Activated CD4-positive, alpha-beta T cell treated with anti-CD3 and anti-CD28 coated beads for 48 hours (primary cell): ENCODE measurements at regions not wholly inside any gene's neighbourhood (a gene's known extent, or its start where the extent isn't known, plus 50 kb on each side); places are given as distances from the start of the nearest gene placed in this dataset.
A peak's percentile ranks its signal among the peaks of the same experiment; 100 is the strongest.

Experiments used
- DNase-seq: peaks from one replicate; pipeline ENCODE4 v3.0.0-alpha.2; 2020

DNA sequence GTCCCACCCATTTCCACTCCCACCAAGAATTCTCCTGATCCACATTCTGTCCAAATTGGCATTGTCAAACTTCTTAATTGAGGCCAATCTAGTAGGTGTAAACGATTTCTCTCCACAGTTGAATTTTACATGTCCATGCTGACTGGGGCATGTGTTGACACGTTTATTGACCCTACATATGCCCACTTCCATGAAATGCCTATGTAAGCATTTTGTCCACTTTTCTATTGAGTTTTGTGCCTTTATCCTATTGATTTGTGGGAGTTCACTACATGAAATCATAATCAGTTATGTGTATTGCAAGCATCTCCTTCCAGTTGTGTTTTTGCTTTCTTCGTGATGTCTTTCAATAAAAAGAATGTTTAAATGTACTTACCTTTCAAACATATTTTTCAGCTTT is 141.7 kb upstream of the NSMCE3 start:
- no peak for DNase-seq

DNA sequence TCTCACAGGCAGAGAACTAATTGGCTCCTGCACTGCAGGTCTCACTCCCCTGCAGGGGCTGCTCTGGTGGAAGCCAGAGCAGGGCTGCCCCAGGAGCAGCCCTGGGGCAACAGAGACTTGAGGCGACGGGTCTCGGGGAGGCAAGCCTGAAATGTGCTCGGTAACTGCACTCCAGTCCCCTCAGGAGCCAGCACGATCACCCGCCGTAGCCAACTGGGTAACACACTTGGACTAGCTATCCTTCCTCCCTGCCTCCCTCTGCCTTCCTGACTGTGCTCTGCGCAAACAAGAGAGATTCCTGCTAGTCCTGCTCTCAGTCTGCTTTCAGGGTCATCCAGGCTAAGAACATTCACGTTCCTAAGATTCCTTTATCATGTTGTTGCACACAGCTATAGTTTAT is 140.7 kb upstream of the NSMCE3 start:
- no peak for DNase-seq

DNA sequence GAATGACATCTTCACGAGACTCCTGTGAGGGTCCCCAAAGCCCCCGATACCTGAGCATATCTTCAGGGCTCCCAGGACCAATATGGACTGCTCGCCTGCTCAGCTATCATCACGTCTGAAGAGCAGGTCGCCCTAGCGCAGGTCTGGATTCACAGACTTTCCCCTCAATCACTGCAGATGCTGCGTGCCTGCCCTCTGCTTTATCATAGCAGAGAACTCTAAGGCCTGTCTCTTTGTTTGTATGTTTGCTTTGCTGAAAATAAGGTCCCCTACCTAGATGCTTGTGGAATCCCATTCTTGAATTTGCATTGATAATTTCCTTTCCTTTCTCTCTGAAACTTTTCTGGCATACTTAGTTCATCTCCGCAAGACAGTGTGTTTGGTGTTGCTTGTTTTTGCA is 140.3 kb upstream of the NSMCE3 start:
- DNase-seq, result no peak

DNA sequence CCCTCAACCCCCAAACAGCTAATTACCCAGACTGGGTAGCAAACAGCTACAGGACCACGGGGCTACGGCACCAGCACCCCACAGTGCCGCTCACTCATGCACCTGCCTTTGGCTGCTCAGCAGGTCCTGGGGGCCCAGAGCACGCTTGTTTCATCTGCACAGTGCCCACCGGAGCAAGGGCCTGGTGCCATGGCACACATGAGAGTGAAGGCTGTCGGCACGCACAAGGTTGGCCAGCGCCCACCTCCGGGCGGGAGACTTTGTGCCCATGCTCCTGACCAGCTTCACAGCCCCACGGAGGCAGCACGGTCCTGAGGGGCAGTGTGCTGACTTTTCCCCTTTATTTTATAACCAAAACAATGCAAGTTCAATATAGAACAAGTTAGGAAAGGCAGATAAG is 135.9 kb upstream of the NSMCE3 start:
- DNase-seq, result no peak

DNA sequence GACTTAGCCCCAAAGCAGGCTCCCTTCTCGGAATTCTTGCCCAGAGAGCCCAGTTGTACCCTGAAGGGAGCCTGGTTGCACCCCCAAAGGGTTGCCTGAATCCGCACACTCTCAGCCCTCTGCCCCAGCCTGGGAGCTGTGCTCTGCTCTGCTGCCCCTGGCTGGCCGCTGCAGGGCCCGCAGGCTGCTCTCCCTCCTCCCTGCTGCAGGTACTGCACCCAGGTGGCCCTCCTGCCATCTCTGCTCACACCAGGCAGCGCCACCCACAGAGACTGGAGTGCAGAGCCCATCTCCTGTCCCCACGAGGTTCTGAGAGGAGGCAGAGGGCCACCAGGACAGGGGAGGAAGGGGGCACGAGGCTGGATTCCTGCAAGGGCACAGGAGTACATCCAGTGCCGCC is 134.2 kb upstream of the NSMCE3 start:
- no peak for DNase-seq

DNA sequence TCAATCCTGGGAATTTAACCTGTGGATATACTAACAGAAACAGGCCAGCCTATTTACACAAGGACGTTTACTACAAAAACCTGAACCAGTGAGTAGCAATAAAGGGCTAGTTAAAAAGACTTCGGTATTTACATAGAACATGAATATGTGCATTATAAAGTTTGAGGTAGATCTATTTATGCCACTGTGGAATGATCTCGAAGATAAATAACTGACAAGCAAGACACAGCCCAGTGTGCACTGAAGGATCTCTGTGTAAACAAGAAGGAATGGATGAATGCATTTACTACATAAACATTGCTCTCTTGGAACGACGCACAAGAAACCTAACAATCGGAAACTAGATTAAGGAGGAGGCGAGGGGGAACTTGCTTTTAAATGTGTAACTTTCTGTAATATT is 132.0 kb upstream of the NSMCE3 start:
- no peak for DNase-seq

DNA sequence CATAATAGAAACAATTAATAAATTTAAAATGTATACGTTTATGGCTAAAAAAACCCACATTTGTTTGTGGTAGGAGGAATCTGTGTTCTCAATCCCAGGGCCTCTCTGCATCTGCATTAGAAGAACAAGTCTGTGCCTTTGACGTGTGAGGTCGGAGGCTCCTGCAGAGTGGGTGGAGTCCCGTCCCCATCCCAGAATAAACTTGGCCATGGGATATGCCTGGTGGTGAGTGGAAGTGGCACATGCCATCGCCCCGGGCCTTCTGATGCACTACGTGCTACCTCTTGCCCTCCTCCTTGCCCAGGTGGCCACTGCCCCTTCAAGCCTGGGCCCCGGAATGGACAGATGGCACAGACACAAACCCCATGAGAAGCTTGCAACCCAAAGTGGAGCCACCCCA is 131.1 kb upstream of the NSMCE3 start:
- DNase-seq, result no peak

DNA sequence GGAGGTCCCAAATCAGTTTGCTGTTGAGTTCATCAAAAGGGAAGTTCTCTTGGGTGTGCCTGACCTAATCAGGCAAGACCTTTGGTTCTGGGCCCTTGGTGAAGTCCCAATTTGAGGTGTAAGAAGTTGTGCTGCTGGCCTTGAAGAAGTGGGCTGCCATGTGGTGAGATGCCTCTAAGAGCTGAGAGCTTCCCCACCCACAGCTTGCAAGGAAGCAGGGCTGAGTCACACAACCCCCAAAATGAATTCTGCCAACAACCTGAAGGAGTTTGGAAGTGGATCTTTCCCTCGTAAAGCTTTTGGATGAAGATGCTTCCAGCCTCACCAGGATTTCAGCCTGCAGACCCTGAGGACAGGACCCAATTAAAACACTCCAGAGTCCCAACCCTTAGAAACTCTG is 129.3 kb upstream of the NSMCE3 start:
- DNase-seq, result no peak

DNA sequence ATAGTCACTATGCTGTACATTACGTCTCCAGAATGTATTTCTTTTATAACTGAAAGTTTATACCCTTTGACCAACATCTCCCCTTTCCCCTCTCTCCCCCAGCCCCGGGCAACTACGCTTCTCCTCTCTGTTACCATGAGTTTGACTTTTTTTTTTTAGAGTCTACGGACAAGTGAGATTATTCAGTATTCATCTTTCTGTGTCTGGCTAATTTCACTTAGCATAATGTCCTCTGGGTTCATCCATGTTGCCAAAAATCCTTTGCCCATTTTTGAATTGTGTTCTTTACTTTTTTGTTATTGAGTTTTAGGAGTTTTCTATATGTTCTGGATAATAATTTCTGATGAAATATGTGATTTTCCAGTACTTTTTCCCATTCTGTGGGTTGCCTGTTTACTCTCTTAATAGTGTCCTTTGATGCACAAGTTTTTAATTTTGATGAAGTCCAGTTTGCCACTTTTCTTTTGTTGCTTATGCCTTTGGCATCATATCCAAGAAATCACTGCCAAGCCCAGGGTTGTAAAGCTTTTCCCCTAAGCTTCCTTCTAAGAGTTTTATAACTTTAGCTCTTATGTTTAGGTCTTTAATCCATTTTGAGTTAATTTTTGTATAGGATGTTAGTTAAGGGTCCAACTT is 126.7 kb upstream of the NSMCE3 start:
- no peak for DNase-seq

DNA sequence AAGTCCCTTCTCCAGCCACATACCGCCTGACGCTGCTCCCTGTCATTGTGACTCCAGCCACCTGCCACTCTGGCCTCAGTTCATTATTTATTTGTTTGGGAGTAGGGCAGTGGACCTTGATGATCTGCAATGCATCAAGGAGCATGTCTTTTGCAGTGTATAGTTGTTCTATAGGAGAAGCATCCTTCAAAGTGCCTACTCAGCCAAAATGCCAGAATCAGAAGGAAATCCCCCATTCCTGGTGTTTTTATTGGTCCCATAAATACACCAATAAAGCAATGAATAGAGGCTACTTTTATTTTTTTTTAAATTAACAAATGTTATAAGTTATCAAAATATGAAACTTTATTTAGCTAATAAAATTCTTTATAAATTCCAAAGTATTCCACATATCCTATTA is 123.8 kb upstream of the NSMCE3 start:
- no peak for DNase-seq

DNA sequence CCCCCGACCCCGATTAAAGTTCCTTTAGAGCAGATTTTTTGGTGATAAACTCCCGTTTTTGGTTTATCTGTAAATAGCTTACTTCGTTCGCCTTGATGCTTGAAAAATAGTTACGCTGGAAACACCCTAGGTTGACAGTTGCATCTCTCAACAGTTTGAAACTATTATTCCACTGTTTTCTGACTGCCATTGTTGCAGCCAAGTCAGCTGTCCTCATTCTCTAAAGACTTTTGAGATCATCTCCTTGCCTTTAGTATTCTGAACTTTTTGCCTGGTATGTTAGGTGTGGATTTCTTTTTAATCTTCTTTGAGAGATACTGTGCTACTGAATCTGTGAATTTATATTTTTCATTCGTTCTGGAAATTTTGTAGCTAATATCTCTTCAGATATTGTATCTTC is 122.7 kb upstream of the NSMCE3 start:
- DNase-seq, result no peak

DNA sequence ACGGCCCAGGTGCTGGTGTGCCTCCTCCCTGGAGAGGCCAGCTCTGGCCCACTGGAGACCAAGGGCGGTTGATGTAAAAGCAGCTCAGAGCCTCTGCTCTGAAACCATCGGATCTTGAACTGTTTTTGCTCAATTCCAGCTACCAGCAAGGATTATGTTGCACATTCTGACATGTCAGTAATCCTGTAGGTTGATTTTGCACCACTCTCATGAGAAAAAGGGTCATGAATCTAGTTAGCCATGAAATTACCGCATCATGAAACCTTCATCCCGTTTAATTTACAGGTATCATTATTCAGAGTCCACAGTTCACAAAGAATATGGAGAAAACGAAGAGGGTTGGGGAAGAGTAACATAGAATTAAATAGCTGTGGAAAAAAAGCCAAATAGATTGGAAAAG is 120.4 kb upstream of the NSMCE3 start:
- no peak for DNase-seq

DNA sequence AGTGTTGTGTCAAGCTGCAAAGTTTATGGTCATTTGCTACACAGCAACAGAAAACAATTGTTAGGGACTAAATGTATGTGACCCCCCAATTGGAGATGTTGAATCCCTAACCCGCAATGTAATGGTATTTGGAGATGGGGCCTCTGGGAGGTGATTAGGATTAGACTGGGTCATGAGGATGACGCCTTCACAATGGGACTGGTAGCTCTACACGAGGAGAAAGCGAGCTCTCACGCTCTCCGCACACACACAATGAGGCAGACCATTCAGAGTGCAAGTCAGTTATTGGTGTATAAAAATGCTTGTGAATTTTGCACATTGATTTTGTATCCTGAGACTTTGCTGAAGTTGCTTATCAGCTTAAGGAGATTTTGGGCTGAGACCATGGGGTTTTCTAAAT is 116.9 kb upstream of the NSMCE3 start:
- no peak for DNase-seq

DNA sequence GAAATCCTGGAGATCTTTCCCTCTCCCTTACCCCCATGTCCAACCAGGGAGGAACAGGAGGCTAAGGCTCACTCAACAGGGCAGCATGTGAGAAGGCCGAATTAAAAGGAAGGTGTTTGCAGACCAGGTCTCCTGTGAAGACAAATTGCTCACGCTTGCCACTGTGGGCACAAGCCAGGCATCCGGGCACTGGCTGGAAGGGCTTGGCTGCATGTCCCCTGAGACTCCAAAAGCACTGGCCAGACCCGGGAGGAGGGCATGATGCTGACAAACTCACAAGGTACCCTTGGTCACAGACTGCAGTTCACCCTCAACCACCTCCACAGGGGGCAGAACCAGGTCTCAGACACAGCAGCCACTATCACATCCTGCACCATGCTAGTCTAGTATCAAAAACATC is 113.7 kb upstream of the NSMCE3 start:
- no peak for DNase-seq

DNA sequence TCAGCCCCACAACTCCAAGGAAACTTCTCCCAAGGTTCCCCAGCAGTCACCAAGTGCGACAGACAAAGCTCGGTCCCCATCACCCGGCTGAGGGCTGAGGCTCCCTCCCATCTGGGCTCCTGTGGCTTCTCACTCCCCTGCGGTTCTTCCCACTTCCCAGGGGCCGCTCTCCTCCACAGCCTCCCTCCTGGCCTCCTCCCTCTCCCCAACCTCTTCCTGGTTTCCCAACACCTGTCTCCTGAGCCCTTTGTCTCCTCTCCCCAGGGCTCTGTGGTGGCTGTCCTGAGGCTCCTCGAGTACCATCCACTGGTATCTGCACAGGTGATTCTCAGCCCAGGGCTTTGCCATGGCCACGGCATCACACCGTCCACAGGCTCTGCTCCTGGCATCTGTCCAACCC is 113.2 kb upstream of the NSMCE3 start:
- DNase-seq, result no peak

DNA sequence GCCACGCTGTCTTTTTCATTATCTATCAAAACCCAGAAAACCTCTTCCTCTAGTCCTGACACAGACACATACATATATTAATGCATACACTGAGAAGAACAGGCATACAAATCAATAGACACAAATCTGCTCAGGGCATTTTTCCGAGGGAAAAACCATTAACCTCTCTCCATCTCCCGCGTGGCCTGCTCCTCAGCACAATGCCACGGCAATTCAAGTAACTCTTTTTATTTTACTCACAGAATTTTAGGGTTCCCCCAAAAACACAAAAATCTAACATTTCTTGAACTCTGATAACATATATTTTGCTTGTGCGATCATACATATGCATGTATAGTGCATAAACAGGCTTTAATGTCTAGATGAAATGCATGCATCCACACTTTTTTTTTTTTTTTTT is 110.8 kb upstream of the NSMCE3 start:
- DNase-seq, result no peak

DNA sequence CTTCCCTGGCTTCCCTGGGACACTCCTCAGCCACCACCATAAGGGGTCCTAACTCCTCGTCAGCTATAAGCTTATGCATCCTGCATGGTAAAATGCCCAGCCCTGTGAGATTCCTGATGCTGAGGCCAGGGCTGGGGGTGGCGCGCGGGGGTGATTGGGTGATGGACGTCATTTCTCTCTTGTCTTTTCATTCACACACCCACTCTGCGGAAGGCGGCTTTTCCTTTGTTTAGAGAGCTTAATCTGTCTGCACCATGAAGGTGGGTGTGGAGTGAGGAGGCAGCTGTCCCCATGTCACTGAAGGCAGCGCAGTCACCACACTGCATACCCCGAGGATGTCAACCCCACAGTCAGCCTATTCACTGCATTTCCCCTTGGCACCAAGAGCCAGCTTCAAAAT is 110.0 kb upstream of the NSMCE3 start:
- DNase-seq, result no peak

DNA sequence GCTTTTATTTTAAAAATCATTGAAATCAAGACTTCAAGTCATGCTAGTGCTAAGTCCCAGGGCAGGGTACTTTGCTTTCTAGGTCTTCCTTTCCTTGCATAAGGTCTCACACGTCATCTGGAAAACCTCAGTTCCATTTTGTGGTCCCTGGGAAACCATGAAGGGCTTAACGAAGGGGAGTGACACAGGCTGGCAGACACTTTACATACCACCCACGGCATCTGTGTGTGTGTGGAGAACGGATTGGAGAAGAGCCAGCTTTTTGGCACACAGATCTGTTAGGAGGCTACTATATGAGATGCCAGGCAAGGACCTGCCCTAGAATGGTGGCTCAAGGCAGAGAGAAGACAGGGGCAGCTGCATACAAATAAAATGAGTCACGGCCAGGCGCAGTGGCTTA is 107.5 kb upstream of the NSMCE3 start:
- no peak for DNase-seq

DNA sequence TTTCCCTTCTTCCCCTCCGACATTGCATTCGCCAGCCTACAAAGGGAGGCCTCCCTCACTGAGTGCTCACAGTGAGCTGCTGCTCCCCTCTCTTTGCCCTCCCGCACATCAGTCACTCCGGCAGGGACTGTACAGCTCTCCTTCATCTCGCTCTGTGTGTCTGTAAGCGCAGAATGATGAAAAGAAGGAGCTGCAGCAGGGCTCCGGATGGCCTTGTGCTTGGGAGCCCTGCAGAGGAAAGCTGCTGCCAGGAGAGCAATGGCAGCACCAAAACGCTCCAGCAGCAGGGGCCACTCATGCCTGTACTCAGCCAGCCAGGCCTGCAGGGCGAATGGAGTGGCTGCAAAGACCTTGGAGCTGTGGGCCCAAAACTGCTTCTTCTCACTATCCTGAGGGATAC is 107.0 kb upstream of the NSMCE3 start:
- DNase-seq, result no peak

DNA sequence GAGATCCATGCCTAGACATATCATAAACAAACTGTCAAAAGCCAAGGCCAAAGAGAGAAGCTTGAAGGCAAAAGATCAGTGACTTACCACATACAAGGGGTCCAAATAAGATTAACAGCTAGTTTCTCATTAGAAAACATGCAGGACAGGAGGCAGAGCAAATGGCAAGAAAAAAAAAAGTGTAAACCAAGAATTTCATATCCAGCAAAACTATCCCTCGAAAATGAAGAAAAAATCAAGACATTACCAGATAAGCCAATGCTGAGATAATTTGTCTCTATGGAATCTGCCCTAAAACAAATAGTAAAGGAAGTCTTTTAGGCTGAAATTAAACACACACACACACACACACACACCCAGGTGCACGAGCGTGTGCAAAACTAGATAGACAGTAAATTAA is 99.6 kb upstream of the NSMCE3 start:
- no peak for DNase-seq

DNA sequence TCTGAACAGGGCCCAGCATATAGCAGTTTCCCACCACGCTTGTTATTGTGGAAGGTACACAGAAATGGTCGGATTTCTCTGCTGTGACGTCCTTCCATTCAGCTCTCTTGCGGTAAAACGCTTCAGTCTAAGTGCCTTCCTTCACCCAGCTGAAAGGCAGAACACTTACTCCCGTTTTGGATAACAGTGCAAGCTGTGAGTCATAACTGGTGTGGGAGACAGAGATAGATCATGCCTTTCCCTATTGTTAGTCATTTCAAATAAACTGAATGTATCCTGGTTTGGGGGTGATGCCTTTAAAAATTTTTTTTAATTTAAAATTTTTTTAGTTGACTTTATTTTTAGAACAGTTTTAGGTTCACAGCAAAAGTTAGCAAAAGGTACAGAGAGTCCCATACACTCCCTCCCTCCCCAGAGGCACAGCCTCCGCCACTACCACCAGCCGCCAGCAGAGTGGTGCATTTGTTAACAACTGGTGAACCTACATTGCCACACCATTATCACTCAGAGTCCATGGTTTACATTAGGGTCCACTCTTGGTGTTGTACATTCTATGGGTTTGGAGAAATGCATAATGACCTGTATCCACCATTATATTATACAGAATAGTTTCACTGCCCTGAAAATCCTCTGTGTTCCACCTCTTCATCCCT is 94.9 kb upstream of the NSMCE3 start:
- peak; percentile 12 for DNase-seq

DNA sequence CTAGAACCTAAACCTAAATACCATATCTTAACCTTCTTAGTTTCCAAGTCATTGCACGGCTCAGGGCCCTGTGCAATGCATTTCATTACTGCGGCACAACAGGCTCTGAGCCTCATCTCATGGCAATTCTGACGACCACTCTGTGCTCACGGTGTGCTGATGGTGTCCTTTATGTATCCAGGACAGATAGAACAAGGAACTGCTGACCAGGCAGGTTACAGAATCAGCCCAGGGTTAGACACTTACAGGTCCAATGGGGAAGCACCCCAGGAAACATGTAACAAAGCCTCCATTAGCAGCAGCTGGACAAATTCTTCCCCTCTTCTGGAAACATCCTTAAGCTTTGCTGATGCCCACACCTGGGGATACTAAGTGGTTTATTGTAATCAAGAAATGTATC is 91.9 kb upstream of the NSMCE3 start:
- DNase-seq, result no peak

DNA sequence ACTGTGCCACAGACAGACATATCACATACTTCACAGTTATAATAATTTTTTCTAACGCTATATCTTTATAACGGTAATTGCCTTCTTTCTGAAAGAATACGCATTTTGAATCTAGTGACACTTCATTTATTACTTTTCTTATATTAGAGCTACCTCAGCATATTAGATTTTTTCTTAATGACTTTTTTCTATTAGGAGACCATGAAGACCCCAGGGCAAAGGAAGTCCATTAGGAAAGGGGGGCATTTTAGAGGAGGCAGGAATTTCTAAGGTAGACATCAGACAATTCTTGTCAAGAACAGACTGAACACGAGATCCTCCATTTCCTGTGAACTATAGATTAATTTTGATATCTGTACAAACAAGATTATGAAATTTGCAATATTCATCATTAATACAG is 90.5 kb upstream of the NSMCE3 start:
- DNase-seq, result no peak

DNA sequence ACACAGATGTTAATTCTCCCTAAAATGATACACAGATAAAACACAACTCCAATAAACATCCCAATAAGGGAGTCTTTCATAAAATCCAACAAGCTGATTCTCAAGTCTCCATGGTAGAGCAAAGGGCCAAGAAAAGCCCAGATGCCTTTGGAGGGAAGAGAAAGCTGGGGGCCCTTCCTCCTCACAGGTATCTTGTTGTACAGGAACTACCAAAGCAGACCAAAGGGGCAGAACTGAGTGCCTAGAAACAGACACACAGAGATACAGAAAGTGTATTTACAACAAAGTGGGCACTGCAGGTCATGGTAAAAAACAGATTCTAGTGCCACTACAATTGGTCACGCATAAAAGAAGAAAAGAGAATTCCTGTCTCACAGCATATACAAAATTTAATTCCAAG is 87.2 kb upstream of the NSMCE3 start:
- no peak for DNase-seq

DNA sequence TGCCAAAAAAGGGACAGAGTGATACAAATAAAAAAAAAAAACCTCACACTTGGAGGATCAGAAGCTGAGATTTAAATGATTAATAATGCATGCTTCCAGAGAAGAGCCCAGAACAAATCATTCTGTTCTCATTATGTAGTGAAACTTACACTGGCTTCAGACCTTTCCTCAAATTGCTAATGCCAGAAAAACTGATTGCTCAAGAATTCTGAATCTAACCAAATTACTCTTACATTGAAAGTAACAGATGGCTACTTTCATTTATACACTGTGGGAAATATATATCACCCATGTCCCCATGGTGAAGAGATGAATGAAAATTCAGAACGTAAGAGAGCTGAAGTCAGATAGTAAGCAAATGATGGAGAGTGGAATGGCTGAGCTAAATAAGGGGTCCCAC is 85.9 kb upstream of the NSMCE3 start:
- DNase-seq, result no peak

DNA sequence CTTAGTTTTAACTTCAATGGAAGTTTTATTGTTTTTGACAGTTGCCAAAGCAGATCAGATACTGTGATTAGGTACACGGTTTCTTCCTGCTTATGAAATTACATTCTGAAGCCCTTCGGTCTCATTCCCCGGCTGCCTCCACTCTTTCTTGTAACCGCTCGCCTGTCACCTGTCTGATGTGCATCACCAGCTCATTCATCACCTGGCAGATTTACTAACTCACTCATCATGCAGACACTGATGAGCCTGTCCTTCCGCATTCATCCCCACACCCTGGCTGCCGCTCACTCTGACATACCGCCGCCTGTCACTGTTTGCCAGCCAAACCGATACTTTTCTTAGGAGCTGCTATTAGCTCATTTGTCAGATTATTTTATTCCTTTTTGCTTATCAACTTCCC is 82.8 kb upstream of the NSMCE3 start:
- DNase-seq, result no peak
